GM21515 (cell line): ENCODE measurements at regions not wholly inside any gene's neighbourhood (a gene's known extent, or its start where the extent isn't known, plus 50 kb on each side); places are given as distances from the start of the nearest gene placed in this dataset.
"Not testable (repeated sequence)": the region's sequence is repeated elsewhere in the genome, so short reads cannot be mapped to it uniquely, and the experiment has no call there.

Experiments
- ATAC-seq: cut with Tn5 transposase; IDR thresholded peaks from one replicate; pipeline ENCODE4 v1.9.1; 2021; ENCODE audit not compliant: unreplicated experiment

DNA sequence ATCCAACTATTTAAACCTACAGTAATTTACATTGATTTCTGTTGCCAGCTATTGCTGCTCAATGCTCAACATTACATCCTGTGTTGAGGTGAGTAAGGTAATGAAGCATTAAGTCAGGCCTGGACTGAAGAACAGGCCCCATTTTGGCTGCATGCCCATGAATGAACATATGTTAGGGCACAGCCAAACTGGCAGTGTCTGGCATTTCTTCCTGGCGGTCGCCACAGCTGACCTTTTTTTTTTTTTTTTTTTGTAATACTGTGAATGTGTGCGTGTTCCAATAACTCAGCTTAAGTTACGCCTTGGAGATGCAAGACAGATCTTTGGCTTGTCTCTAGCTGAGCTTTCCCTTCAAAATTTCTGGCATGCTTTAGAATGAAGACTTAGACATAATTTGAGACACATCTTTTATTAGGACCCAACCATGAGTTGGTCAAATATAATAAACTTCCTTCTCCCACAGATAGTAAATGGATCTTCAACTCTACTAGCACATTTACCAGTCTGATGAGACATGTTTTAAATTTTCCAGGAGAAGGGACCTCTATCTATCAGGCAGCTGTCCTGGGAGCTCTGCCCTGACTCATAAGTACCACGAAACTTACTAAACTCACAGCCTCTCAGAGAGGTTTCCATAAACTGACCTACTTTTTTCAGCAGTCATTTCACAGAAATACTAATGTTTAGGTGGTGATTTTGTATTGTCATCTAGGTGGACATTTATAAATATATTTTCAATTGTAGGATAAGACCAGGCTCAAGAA lies 341.1 kb upstream of the RUNX1 start:
- no peak for ATAC-seq

DNA sequence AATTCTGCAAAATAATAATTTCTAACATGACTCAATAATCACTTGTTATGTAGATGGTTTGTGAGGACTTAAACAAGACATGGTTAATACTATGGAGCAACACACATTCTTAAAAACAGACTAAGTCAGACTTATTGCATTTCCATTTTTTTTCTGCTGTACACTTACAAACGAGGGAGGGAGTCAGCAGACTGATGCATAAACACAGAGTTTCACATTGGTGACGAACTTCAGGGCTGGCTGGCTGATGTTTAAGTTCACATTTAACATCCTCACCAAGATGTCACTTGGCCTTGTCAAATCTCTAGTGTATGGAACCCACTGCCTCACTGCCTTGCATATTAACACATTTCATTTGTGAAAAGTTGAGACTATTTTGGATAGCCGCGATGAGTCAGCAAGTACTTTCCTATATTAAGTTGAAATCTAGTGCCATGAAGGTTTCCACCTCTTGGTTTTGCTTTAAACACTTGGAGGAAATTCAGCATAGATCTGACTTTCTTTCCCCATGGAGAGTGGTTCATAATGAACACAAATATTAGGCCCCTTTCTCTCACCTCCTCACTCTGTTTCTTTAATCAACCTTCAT lies 337.5 kb upstream of the RUNX1 start:
- no peak for ATAC-seq

DNA sequence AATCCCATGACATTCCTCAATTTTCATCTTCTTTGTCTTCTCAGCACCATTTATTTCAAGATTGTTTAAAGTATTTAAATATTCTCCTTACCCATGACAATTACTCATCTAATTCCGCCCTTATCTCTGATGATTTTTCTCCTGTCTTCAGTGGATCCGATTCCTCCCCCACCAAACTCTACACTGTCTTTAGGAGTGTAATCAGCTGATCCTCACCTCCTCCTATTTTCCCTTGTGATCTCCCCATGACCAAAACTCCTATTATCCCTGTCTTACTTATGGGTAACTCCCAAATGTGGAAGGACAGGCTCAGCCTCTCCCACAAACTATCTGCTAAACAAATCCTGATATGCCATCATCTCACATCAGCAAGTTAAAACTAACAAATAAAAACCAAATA lies 335.3 kb upstream of the RUNX1 start:
- ATAC-seq, result no peak

DNA sequence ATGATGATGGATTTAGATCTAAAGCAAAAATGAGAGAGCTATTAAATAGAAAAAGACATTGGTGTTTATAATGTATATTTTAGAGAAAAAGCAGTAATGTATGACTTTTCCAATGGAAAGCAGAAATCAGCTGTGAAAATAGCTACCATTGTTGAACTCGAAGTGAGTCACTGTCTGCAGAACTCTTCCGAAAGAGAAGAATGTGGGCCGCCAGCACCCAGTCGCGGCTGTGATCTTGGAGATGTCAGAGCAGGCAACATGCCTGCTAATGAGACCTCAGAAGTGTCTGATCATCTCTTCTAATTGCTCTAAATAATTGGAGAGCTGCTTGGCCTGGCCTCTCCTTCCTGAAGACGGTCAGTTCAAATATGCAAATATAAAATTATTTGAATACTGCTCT lies 333.6 kb upstream of the RUNX1 start:
- ATAC-seq, result no peak

DNA sequence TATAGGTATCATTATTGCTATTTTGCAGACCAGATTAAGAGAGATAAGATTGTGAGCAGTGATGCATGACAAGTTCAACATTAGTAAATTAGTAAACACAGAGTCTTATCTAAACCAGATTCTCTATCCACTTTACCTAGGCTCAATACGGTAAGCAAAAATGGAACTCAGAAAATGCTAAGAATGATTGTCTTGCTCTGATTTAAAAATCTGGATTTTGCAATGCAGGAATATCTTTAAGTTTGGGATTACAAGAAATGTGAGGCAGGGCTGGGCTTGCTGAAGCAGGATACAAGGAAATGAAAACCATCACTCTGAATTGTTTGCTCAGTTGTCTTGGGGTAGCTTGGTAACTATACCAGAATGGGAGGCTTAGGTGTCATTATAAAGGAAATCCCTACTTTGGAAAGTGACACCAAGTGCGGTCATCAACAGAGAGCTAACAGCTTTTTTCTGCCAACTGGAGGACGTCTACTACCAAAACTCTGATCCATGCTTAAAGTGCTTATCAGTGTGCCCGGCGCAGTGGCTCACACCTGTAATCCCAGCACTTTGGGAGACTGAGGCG lies 332.7 kb upstream of the RUNX1 start:
- no peak for ATAC-seq

DNA sequence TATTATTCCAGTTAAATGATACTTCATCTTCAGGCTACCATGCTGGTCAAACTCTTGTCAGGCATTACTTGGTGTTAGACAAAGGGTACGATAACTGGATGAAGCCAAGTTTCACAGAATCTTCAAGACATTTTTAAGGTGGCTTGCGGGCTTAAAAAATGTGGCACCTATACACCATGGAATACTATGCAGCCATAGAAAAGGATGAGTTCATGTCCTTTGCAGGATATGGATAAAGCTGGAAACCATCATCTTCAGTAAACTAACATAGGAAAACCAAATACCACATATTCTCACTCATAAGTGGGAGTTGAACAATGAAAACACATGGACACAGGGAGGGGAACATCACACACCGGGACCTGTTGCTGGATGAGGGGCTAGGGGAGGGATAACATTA lies 331.2 kb upstream of the RUNX1 start:
- not testable (repeated sequence) for ATAC-seq

DNA sequence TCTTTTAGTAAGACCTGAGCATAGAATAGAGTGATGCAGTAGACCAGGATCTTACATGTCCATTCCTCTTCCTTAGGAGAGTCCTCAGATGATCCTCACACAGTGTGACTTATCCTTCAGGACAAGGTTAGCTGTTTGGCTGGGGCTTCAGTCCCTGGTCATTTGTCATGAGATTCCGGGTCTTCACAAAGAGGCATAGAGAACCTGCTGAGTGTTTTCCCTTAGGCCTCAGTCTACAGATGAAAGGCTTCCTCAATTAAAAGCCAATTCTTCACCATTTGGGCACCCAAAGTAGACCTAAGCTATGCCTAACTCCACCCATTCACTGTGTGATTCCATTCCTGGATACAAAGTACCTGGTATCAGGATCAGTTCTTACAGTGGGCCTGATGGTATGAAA lies 329.8 kb upstream of the RUNX1 start:
- no peak for ATAC-seq

DNA sequence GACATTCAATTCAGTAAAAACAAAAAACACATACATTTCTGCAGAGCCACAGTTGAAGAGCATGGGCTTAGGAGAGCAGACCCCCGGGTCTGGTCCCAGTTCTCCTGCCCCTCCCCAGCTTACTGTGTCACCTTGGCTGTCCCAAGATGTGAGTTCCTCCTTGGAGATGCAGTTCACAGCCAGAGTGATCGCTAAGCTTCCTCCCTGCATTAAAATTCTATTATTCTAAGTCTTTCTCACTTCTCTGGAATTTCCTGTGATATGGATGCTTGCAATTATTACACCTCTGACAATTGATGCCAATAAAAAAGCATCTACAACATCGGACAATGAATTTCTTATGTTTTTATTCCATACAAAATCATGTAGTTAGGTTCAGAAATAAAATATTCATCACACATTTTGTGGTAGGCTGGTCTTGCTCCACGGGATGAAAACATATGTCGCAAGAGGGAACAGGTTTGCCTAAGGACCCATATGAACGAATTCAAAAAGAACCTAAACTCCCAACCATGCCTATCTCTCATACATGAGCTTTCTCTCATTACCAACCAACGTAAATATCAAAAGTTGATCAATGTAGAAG lies 328.5 kb upstream of the RUNX1 start:
- ATAC-seq, result no peak

DNA sequence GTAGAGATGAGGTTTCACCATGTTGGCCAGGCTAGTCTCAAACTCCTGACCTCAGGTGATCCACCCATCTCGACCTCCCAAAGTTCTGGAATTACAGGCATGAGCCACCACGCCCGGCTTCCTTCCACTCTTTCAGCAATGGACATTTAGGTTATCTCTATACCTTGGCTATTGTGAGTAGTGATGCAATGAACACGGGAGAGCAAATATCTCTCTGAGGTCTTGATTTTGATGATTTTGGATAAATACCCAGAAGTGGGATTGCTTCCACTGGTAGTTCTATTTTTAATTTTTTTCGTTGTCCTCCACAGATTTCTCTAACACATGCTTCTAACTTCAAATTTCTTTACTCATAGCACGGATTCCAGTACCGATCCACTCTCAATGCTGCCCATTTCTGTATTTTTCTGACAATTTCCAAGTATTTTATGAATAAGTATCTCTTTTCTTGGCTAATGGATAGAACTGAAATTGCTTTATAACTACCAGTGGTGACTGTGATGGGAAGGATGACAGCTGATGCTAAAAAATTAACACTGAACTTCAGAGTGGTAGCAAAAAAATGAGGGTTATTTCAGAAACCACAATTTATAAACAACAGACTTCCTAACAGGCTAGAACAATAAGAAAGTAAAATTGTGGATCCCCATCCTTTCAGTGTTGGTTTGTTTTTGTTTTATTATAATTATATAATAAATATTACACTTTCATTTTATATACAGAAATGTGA lies 327.5 kb upstream of the RUNX1 start:
- no peak for ATAC-seq

DNA sequence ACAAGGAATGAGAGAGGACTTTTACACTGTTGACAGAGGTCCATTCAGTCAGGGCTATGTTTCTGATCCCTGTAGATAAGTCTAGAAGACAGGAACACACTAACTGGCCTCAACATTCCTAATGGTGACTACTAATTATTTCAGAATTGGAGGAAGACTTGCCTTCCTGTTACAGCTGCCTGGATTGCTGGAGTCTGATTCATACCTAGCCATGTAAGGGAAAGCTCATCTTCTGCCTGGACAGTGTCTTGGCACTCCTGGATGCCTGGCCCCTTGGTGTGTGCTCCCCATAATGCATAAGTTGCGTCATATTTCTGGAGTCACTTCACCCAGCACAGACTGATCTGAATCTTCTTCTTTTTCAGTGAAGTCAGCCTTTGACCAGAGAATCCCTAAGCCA lies 326.0 kb upstream of the RUNX1 start:
- no peak for ATAC-seq

DNA sequence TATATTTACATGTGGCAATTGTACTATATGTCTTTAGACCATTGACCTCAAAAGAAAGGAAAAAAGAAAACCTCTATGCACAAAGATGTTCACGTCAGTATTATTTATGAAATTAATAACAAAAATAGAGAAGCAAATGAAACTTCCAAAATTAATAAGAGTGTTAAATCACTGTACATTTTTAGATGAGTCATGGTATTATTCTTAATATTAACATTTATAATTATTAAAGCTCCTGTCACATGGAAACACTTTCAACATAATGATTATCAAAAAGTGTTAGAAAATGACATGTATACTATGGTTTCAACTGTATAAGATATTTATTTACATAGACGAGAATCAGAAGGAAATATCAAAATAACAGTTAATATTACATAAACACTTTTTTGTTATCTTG lies 324.9 kb upstream of the RUNX1 start:
- ATAC-seq, result no peak

DNA sequence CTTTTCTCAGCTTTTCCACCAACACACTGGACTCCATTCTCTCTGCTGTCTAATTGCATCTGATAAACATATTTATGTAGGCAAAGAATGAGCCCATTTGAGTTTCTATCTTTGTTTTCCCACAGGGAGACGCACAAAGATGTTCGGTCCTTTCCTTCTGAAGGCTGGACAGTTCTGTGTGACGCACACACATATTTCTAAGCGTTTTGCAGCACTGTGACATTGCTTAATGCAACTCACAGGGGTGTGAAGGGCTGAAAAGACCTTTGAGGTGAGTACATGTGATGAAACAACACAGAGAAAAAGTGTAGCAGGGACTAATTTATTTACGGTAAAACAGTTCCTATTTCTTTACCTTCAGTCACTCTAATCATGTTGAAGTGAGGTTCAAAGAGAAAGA lies 323.1 kb upstream of the RUNX1 start:
- no peak for ATAC-seq

DNA sequence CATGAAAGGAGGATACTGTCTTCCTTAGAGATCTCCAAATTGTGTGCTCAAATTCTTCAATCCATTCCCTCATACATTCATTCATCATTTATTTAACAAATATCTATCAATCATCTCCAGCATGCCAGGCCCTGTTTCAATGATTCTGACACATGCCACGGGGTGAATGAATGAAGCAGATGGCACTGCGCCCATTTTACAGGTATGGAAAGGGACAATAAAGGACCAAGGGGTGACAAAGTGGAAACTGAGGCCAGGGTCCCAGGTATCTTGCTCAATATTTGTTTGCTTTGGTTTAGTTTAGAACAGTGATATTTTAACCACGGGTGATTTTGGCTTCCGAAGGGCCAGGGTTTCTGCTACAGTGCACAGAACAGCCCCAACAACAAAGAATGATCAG lies 321.6 kb upstream of the RUNX1 start:
- ATAC-seq, result no peak

DNA sequence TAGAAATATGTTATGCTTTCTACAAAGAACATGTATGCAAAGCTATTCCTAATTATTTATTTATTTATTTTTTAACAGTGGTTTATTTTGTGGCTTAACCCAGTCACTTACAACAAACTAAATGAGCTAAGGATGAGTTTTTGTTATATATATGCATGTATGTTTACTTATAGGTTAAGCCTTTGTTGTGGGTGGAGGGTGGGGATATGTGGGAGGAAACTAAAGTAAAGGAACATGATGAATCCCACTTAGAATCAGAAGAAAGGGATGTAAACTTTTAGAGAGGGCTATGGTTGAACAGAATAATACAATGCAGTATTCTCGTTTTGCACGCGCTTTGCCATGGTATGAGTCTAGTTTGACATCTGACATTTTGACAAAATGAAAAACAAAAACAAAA lies 321.0 kb upstream of the RUNX1 start:
- ATAC-seq, result no peak

DNA sequence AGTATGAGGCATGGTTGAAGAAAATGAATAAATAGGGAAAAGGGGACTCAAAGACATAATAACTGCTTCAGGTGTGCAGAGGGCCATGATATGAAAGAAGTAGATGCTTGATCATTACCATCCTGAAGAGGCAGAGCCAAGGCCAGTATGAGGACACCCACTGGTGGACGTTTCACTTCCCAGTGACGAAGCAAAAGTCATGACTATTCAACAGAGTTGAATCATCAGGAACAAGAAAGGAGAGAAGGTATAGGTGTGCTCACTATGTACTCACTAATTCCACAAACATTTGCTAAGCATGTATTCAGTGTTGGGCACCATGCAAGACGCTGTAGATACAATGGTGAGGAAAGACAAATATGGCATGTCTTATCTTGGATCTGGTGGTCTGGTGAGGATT lies 319.2 kb upstream of the RUNX1 start:
- no peak for ATAC-seq

DNA sequence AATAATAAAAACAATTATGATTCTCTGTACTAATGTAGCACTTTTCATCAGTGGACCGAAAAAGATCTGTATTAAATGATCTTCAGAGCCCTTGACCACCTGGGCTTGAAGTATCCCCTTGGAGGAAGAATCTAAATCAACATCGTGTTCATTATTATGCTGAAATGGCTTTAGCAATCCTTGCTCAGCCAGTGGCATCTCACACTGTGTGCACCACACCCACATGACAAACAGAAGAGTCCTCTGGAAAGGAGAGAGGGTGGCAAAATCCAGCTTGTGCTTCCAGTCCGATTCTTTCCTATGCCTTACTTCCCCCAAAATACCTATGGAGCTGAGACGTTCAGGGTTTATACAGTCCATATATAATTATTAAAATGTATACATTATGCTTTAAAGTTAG lies 318.5 kb upstream of the RUNX1 start:
- no peak for ATAC-seq

DNA sequence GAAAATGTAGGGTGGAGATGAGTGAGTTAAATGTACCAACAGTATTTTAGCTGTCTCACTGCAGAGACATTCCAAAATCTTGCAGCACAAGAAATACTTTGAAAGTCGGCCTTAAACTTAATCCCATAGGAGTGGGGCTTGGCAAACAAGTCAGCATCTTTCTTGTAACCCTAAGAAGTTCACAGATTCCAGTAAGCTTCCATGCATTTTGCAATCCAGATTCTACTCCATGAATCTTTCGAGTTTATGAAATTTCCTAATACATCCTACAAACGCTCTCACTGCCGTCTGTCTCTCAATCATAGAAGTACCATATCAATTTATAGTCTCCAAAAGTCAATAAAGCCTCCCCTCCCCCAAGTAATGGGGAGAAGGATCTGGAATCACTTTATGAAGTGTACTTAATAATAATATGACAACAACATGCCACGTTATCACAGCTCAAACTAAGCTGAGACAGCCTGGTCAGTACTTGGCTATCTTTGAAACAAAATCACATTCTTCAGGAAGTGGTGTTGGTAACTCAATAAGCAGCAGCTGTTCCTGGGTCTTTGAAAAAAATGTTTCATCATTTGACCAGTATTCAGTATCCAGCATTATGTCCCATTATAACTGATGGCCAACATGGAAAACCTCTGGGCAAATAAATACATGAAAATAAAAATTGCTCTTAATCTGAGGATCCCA lies 317.4 kb upstream of the RUNX1 start:
- no peak for ATAC-seq

DNA sequence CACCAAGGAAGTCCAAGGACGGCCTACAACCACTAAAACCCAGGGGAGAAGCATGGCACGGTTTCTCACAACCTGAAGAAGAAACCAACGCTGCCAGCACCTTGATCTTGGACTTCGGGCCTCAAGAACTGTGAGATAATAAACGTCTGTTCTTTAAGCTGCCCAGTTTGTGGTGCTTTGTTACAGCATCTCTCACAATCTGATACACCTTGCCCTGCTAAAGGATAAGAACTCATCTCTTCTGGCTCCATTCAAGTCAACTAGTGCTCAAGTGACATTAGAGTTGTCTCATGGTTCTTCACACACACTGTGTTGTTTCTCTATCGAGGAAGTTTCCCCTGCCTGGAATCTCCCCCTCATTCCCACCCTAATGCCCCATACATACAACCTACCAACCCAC lies 314.4 kb upstream of the RUNX1 start:
- no peak for ATAC-seq

DNA sequence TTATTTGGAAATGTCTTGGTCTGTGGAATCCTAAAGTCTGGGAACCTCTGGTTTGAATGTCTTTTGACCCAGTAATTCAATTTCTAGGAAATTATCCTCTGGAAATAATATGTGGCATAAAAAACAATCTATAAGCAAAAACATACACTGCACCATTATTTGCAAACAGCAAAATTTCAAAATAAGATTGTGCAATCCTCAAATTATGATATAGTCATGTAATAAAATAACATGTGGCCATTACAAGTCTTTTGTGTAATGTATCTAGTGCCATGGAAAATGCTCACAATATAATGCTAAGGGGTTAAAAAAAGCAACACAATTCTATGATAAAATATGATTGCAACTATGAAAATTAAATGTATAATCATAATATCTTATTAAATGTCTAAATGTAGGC lies 312.9 kb upstream of the RUNX1 start:
- no peak for ATAC-seq

DNA sequence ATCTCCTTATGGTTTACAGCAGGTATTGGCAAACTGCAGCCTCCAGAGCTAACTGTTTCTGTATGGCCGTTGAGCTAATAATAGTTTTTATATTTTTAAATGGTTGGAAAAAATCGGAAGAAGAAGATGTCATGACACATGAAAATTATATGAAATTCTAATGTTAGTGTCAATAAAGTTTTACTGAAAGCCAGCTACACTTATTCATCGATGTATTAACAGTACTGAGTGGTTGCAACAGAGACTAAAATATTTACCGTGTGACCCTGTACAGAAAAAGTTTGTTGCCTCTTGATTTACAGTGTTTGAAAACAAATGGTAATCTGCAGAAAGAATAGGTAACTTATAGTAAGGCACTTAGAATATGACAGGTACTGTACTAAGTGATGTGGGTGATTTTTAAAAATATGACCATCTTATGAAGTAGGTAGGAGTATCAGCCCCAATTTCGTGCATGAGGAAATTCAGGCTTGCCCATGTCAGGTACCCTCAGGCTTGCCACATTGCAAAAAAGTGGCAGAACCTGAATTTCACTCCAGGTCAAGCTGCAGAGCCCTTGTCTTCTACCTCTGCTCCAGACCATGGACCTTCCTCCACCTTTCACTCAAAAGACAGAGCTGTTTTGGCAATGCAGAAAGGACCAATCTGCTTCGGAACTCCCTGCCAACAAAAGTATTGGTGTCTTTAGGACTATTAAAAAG lies 311.9 kb upstream of the RUNX1 start:
- ATAC-seq, result no peak

DNA sequence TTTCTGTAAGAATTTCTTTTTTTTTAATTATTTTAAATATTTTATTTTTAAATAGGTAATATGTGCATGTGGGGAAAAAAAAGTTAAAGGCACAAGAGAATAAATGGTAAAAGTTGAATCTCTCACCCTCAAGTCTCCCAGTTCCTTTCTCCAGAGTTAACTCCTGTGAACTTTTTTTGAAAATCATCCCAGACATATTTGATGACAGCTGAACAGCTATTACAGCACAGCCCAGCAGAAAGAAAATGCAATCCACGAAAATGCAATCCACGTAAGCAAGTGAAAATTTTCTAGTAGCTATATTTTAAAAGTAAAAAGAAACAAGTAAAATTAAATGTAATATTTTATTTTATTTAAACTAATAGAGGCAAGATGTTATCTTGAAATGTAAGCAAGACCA lies 310.0 kb upstream of the RUNX1 start:
- ATAC-seq, result no peak
